Hepatocyte (in vitro differentiated cells): ENCODE measurements at regions not wholly inside any gene's neighbourhood (a gene's known extent, or its start where the extent isn't known, plus 50 kb on each side); places are given as distances from the start of the nearest gene placed in this dataset.

ENCODE experiments used
- DNase-seq: peaks from one replicate; pipeline ENCODE4 v3.0.0-alpha.2; 2016; ENCODE audit warnings: low spot score
- H2AFZ ChIP-seq: fragments of 200-600 bp; sonication (generic); 2 replicates; pipeline ENCODE4 v1.6.0; 2016; ENCODE audit warnings: antibody characterized with exemption, mild to moderate bottlenecking
- H3K27ac ChIP-seq: fragments of 200-600 bp; sonication (generic); 2 replicates; pipeline ENCODE4 v1.5.1; 2016; ENCODE audit warnings: mild to moderate bottlenecking
- H3K27me3 ChIP-seq: fragments of 200-600 bp; sonication (generic); 2 replicates; pipeline ENCODE4 v1.6.1; 2016
- H3K36me3 ChIP-seq: fragments of 200-600 bp; sonication (generic); replicated peaks from 2 replicates; pipeline ENCODE4 v1.5.1; 2016; ENCODE audit warnings: low read depth; ENCODE audit not compliant: insufficient read depth
- H3K4me1 ChIP-seq: fragments of 200-600 bp; sonication (generic); 2 replicates; pipeline ENCODE4 v1.5.1; 2016; ENCODE audit warnings: mild to moderate bottlenecking, moderate library complexity; ENCODE audit not compliant: insufficient read depth
- H3K4me2 ChIP-seq: fragments of 200-600 bp; sonication (generic); 2 replicates; pipeline ENCODE4 v1.6.0; 2016
- H3K4me3 ChIP-seq: fragments of 200-600 bp; sonication (generic); 2 replicates; pipeline ENCODE4 v1.5.1; 2016; ENCODE audit warnings: mild to moderate bottlenecking
- H3K79me2 ChIP-seq: fragments of 200-600 bp; sonication (generic); 2 replicates; pipeline ENCODE4 v1.6.0; 2017; ENCODE audit warnings: mild to moderate bottlenecking
- H3K9me2 ChIP-seq: fragments of 200-600 bp; sonication (generic); replicated peaks from 2 replicates; pipeline ENCODE4 v1.6.0; 2017; ENCODE audit warnings: mild to moderate bottlenecking; ENCODE audit not compliant: insufficient read depth
- H3K9me3 ChIP-seq: fragments of 200-600 bp; sonication (generic); 2 replicates; pipeline ENCODE4 v1.5.1; 2016; ENCODE audit warnings: low read depth, mild to moderate bottlenecking
- H4K20me1 ChIP-seq: fragments of 200-600 bp; sonication (generic); 2 replicates; pipeline ENCODE4 v1.6.0; 2016; ENCODE audit warnings: mild to moderate bottlenecking; ENCODE audit not compliant: insufficient read depth, poor library complexity, severe bottlenecking
- CTCF ChIP-seq: fragments of 200-600 bp; sonication (generic); IDR thresholded peaks from 2 replicates; pipeline ENCODE4 v1.5.1; 2016; ENCODE audit warnings: antibody characterized with exemption, mild to moderate bottlenecking; ENCODE audit not compliant: poor library complexity
- EZH2 ChIP-seq: fragments of 200-600 bp; sonication (generic); IDR thresholded peaks from 2 replicates; pipeline ENCODE4 v1.6.1; 2016; ENCODE audit warnings: antibody characterized with exemption, mild to moderate bottlenecking, borderline replicate concordance
- EZH2phosphoT487 ChIP-seq: fragments of 200-600 bp; sonication (generic); IDR thresholded peaks from one replicate; pipeline ENCODE4 v1.6.1; 2018; ENCODE audit warnings: antibody characterized with exemption, mild to moderate bottlenecking, low read depth, moderate library complexity; ENCODE audit not compliant: unreplicated experiment, severe bottlenecking
- WGBS: methylation state at CpG from one replicate; pipeline ENCODE4 v1.1.6; 2016; ENCODE audit warnings: low lambda C conversion rate; ENCODE audit errors: missing lambda C conversion rate; 5-methylcytosine and 5-hydroxymethylcytosine counted together

GRCh38 chr16:11460820-11461594 lies 115.7 kb downstream of the RMI2 start:
- TF ChIP-seq EZH2phosphoT487 (no peak), CTCF (no peak), EZH2 (no peak)
- no peaks in the 10 kb centered on the region for H3K27me3 ChIP-seq
- no peaks in the 10 kb centered on the region for H3K79me2 ChIP-seq
- H3K4me2 ChIP-seq, result no peak overlapping the region
- H3K4me1 ChIP-seq, result no peaks in the 10 kb centered on the region
- H3K27ac ChIP-seq, result no peak overlapping the region
- H3K9me2 ChIP-seq, result no peaks in the 10 kb centered on the region
- H3K36me3 ChIP-seq, result no peaks in the 10 kb centered on the region
- DNase-seq, result no peak
- 80% methylated on average over 18 of the region's 18 CpGs for WGBS
- no peaks in the 10 kb centered on the region for H3K9me3 ChIP-seq
- no peaks in the 10 kb centered on the region for H4K20me1 ChIP-seq
- no peak overlapping the region for H2AFZ ChIP-seq
- H3K4me3 ChIP-seq, result no peak overlapping the region

GRCh38 chr16:11461595-11461990 lies 116.3 kb downstream of the RMI2 start:
- TF ChIP-seq EZH2 (no peak), EZH2phosphoT487 (no peak), CTCF (no peak)
- no peaks in the 10 kb centered on the region for H3K4me1 ChIP-seq
- no peaks in the 10 kb centered on the region for H3K79me2 ChIP-seq
- H3K9me3 ChIP-seq, result no peaks in the 10 kb centered on the region
- no peak overlapping the region for H2AFZ ChIP-seq
- WGBS, result 87% methylated on average over 6 of the region's 6 CpGs
- no peak overlapping the region for H3K27ac ChIP-seq
- DNase-seq, result no peak
- H3K27me3 ChIP-seq, result no peaks in the 10 kb centered on the region
- H3K4me3 ChIP-seq, result no peak overlapping the region
- H3K36me3 ChIP-seq, result no peaks in the 10 kb centered on the region
- H3K9me2 ChIP-seq, result no peaks in the 10 kb centered on the region
- no peaks in the 10 kb centered on the region for H4K20me1 ChIP-seq
- no peak overlapping the region for H3K4me2 ChIP-seq

- Histone ChIP-seq H3K79me2 (no peaks in the 10 kb centered on the region), H4K20me1 (no peaks in the 10 kb centered on the region), H3K9me2 (no peaks in the 10 kb centered on the region), H3K4me3 (no peak overlapping the region), H3K27me3 (no peaks in the 10 kb centered on the region), H3K4me1 (no peaks in the 10 kb centered on the region), H2AFZ (no peak overlapping the region), H3K4me2 (no peak overlapping the region), H3K36me3 (no peaks in the 10 kb centered on the region), H3K9me3 (no peaks in the 10 kb centered on the region), H3K27ac (no peak overlapping the region)
- no peak for DNase-seq
- WGBS, result 93% methylated on average over 15 of the region's 15 CpGs
- TF ChIP-seq EZH2phosphoT487 (no peak), EZH2 (no peak), CTCF (no peak)
Observed at GRCh38 chr16:11462036-11462435, 116.8 kb downstream of the RMI2 start.
